Body of pancreas (tissue), 4 donors: ENCODE measurements at regions not wholly inside any gene's neighbourhood (a gene's known extent, or its start where the extent isn't known, plus 50 kb on each side); places are given as distances from the start of the nearest gene placed in this dataset.

Source experiments
- CTCF ChIP-seq, 7 experiments: fragments of 450-650 bp in 4 of 7; fragments of 200-600 bp in 3 of 7; sonication (generic) in 3 of 7; IDR thresholded peaks; one replicate each; pipeline ENCODE4 v1.5.1; 2016 to 2019; ENCODE audit warnings: antibody characterized with exemption in 7 of 7
- POLR2A ChIP-seq, 3 donors: fragments of 450-650 bp; IDR thresholded peaks; one replicate each; pipeline ENCODE4 v1.6.1; 2016; ENCODE audit warnings: antibody characterized with exemption in 3 of 3, mild to moderate bottlenecking in 2 of 3

- no peak for TF ChIP-seq POLR2A (IDR thresholded peaks at IDR 0.05)
- no peak for TF ChIP-seq CTCF (IDR thresholded peaks at IDR 0.05)
Measured at GRCh38 chr18:53920312-53921075, 304.0 kb downstream of the MBD2 start.
